ENCODE measurements at regions not wholly inside any gene's neighbourhood (a gene's known extent, or its start where the extent isn't known, plus 50 kb on each side); places are given as distances from the start of the nearest gene placed in this dataset.
A peak's percentile ranks its signal among the peaks of the same experiment; 100 is the strongest.
"Not testable (repeated sequence)": the region's sequence is repeated elsewhere in the genome, so short reads cannot be mapped to it uniquely, and the experiment has no call there.

DNA sequence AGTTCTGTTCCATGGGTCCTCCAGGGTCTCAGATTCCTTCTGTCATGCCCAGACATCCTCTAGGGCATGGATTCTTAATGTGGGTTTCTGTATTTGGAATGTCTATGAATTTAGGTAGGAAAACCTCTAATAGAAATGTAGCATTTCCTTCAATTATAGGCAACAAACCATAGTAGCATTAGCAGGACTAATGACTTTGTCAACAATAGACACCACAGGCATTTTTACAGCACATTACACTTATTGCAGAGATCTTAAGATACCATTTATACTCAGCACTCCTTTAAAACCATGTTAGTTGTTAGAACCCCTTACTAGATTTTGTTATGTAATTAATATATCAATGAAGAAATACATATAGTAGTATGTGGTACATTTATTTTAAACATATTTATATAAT lies 77.8 kb upstream of the TBC1D5 start:
- DNase-seq: no peak

GRCh38 chr3:17817973-17818372 lies 75.5 kb upstream of the TBC1D5 start:
- not testable (repeated sequence) for DNase-seq

- no peak for DNase-seq
Measured at GRCh38 chr3:17817545-17817944, 75.1 kb upstream of the TBC1D5 start.

DNA sequence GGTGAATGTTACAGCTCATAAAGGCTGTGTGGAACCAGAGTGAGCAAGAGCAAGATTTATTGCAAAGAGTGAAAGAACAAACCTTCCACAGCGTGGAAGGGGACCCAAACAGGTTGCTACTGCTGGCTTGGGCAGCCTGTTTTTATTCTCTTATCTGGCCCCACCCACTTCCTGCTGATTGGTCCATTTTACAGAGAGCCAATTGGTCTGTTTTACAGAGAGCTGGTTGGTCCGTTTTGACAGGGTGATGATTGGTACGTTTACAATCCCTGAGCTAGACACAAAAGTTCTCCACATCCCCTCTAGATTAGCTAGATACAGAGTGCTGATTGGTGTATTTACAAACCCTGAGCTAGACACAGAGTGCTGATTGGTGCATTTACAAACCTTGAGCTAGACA lies 74.4 kb upstream of the TBC1D5 start:
- DNase-seq: not testable (repeated sequence)

GRCh38 chr3:17812328-17812727 lies 69.9 kb upstream of the TBC1D5 start:
- not testable (repeated sequence) for DNase-seq

DNA sequence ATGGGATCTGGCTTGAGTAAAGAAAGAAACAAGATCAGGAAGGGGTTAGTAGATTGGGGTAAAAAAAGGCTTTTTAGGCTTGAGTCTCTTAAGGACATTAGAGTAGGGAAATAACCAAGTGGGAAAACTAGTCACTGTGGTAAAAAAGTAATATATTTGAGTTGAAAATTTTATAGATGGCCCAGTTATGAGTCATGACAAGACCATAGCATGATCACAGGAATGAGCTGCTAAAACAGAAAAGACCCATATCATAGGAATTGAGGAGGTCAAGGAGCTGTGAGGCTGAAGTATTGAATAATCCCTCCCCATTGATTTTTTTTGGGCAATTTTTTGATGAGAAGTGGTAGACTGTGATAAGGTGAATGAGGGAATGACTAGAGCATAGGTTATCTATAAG lies 69.2 kb upstream of the TBC1D5 start:
- DNase-seq: peak; percentile 55

- peak; percentile 82 for DNase-seq
Measured at GRCh38 chr3:17810759-17811158, 68.3 kb upstream of the TBC1D5 start.

- DNase-seq: peak; percentile 62
Measured at GRCh38 chr3:17808994-17809393, 66.6 kb upstream of the TBC1D5 start.

GRCh38 chr3:17806876-17807275 lies 64.4 kb upstream of the TBC1D5 start:
- no peak for DNase-seq

- no peak for DNase-seq
Measured at GRCh38 chr3:17806201-17806600, 63.8 kb upstream of the TBC1D5 start.

DNA sequence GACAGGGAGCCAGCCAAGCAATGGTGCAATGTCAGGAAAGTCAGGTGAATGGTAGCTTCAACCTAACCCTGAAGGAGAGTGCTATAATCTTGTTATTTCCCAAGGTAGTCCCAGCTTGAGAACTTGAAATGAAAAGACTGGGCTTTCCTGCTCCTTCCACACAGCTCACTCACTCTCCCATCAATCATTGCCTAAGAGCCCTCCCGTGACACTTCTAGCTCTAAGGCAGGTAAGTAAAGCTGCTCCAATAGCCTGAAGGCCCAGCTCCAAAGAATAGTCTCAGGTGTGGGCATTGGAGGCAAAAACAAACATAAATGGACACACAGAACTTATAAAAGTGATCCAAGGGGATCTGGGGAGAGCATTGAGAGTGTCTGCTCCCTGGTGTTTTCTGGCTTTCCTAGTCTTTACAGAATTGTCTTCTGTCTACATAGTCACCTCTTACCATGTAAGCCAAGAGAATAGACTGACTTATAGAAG lies 63.1 kb upstream of the TBC1D5 start:
- DNase-seq: no peak

GRCh38 chr3:17802950-17803349 lies 60.5 kb upstream of the TBC1D5 start:
- no peak for DNase-seq

- no peak for DNase-seq
Measured at GRCh38 chr3:17801131-17801530, 58.7 kb upstream of the TBC1D5 start.

DNA sequence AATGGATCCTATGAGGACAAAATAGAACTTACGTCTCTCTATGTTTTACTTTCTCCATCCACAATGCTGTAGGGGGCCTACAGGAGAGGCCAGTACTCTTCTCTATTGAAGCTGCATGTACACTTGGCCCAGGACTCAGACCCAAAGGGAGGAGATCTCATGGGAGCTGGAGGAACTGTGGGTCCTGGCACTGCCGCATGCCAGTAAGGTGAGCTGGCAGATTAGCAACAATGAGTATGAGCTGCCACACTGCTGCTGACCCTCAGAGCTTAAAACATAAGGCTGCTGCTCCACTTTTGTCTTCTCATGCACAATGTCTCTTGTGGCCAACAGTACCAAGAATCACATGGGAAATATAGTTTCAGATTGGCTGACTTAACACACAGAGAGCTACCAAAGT lies 57.8 kb upstream of the TBC1D5 start:
- DNase-seq: peak; percentile 26

- no peak for DNase-seq
Measured at GRCh38 chr3:17799312-17799711, 56.9 kb upstream of the TBC1D5 start.

- no peak for DNase-seq
Measured at GRCh38 chr3:17798000-17798399, 55.6 kb upstream of the TBC1D5 start.

- DNase-seq: no peak
Measured at GRCh38 chr3:17795711-17796110, 53.3 kb upstream of the TBC1D5 start.

- DNase-seq: no peak
Measured at GRCh38 chr3:17795280-17795679, 52.8 kb upstream of the TBC1D5 start.

GRCh38 chr3:17793542-17794195 lies 51.2 kb upstream of the TBC1D5 start:
- DNase-seq: no peak
